ENCODE measurements at regions not wholly inside any gene's neighbourhood (a gene's known extent, or its start where the extent isn't known, plus 50 kb on each side); places are given as distances from the start of the nearest gene placed in this dataset.
"Not testable (repeated sequence)": the region's sequence is repeated elsewhere in the genome, so short reads cannot be mapped to it uniquely, and the experiment has no call there.

GRCh38 chr17:63078707-63079106 lies 112.7 kb downstream of the TANC2 start:
- DNase-seq (ENCODE audit: low read depth): no peak

GRCh38 chr17:63082273-63082861 lies 116.3 kb downstream of the TANC2 start:
- DNase-seq (ENCODE audit: low read depth): no peak

- no peak for DNase-seq (ENCODE audit: low read depth)
These were observed 116.9 kb downstream of the TANC2 start for GRCh38 chr17:63082952-63083351.

GRCh38 chr17:63086483-63087185 lies 120.6 kb downstream of the TANC2 start:
- no peak for DNase-seq (ENCODE audit: low read depth)

- DNase-seq (ENCODE audit: low read depth): not testable (repeated sequence)
These were observed 124.5 kb downstream of the TANC2 start for GRCh38 chr17:63090358-63091114.

- DNase-seq (ENCODE audit: low read depth): not testable (repeated sequence)
These were observed 125.9 kb downstream of the TANC2 start for GRCh38 chr17:63091909-63092308.

GRCh38 chr17:63094631-63095030 lies 128.6 kb downstream of the TANC2 start:
- DNase-seq (ENCODE audit: low read depth): no peak

GRCh38 chr17:63095459-63095858 lies 129.4 kb downstream of the TANC2 start:
- DNase-seq (ENCODE audit: low read depth): no peak

GRCh38 chr17:63095879-63096278 lies 129.8 kb downstream of the TANC2 start:
- no peak for DNase-seq (ENCODE audit: low read depth)

GRCh38 chr17:63096426-63096825 lies 130.4 kb downstream of the TANC2 start:
- no peak for DNase-seq (ENCODE audit: low read depth)

- no peak for DNase-seq (ENCODE audit: low read depth)
These were observed 133.4 kb downstream of the TANC2 start for GRCh38 chr17:63099425-63099824.

- no peak for DNase-seq (ENCODE audit: low read depth)
These were observed 136.0 kb downstream of the TANC2 start for GRCh38 chr17:63102034-63102433.

GRCh38 chr17:63106050-63106449 lies 140.0 kb downstream of the TANC2 start:
- DNase-seq (ENCODE audit: low read depth): no peak

GRCh38 chr17:63109661-63110060 lies 143.6 kb downstream of the TANC2 start:
- no peak for DNase-seq (ENCODE audit: low read depth)

- no peak for DNase-seq (ENCODE audit: low read depth)
These were observed 147.1 kb downstream of the TANC2 start for GRCh38 chr17:63113167-63113566.

GRCh38 chr17:63116228-63116627 lies 150.2 kb downstream of the TANC2 start:
- no peak for DNase-seq (ENCODE audit: low read depth)

GRCh38 chr17:63116967-63117830 lies 151.2 kb downstream of the TANC2 start:
- DNase-seq (ENCODE audit: low read depth): no peak

- DNase-seq (ENCODE audit: low read depth): no peak
These were observed 154.4 kb downstream of the TANC2 start for GRCh38 chr17:63120406-63120805.

- DNase-seq (ENCODE audit: low read depth): no peak
These were observed 158.5 kb downstream of the TANC2 start for GRCh38 chr17:63124536-63124935.

- DNase-seq (ENCODE audit: low read depth): no peak
These were observed 158.9 kb downstream of the TANC2 start for GRCh38 chr17:63124958-63125357.

- DNase-seq (ENCODE audit: low read depth): no peak
These were observed 160.0 kb downstream of the TANC2 start for GRCh38 chr17:63125987-63126386.

- DNase-seq (ENCODE audit: low read depth): no peak
These were observed 160.6 kb downstream of the TANC2 start for GRCh38 chr17:63126607-63127006.

Data from activated T-cell treated with anti-CD3 and anti-CD28 coated beads for 48 hours (primary cell).